Testis (tissue), 2 donors: ENCODE measurements at regions not wholly inside any gene's neighbourhood (a gene's known extent, or its start where the extent isn't known, plus 50 kb on each side); places are given as distances from the start of the nearest gene placed in this dataset.

ENCODE experiments used
- DNase-seq: peaks from one replicate; pipeline ENCODE4 v3.0.0-alpha.2; 2019
- H3K27ac ChIP-seq, 2 donors: fragments of 200-600 bp; sonication (generic); one replicate each; pipeline ENCODE4 v1.5.1; 2019
- H3K27me3 ChIP-seq: fragments of 200-600 bp; sonication (generic); one replicate; pipeline ENCODE4 v1.5.1; 2019
- H3K36me3 ChIP-seq: fragments of 200-600 bp; sonication (generic); one replicate; pipeline ENCODE4 v1.5.1; 2017; ENCODE audit warnings: low read depth; ENCODE audit errors: missing control alignments
- H3K4me1 ChIP-seq: fragments of 200-600 bp; sonication (generic); one replicate; pipeline ENCODE4 v1.5.1; 2019
- H3K4me3 ChIP-seq, 2 donors: fragments of 200-600 bp; sonication (generic); one replicate each; pipeline ENCODE4 v1.5.1; 2017 to 2019
- H3K9me3 ChIP-seq: fragments of 200-600 bp; sonication (generic); one replicate; pipeline ENCODE4 v1.5.1; 2017
- POLR2A ChIP-seq: fragments of 450-650 bp; IDR thresholded peaks from one replicate; pipeline ENCODE4 v1.6.1; 2017; ENCODE audit warnings: antibody characterized with exemption, mild to moderate bottlenecking, moderate library complexity
- WGBS, 2 donors: methylation state at CpG; one replicate each; pipeline ENCODE4 v1.1.5; 2018; 5-methylcytosine and 5-hydroxymethylcytosine counted together
- intact Hi-C: fragments of 100-400 bp; cut with DNase I; formaldehyde crosslinking; loops from one replicate; pipeline ENCODE4 v1.15.1; 2023; ENCODE audit warnings: low total_unique reads
- TF ChIP-seq, protein P1 (sequence below), 3 experiments: fragments of 450-650 bp in 2 of 3; fragments of 200-600 bp in 1 of 3; sonication (generic) in 1 of 3; IDR thresholded peaks; one replicate each; pipeline ENCODE4 v1.5.1; 2016 to 2019; ENCODE audit warnings: antibody characterized with exemption in 3 of 3, mild to moderate bottlenecking in 2 of 3, moderate library complexity in 1 of 3

DNA sequence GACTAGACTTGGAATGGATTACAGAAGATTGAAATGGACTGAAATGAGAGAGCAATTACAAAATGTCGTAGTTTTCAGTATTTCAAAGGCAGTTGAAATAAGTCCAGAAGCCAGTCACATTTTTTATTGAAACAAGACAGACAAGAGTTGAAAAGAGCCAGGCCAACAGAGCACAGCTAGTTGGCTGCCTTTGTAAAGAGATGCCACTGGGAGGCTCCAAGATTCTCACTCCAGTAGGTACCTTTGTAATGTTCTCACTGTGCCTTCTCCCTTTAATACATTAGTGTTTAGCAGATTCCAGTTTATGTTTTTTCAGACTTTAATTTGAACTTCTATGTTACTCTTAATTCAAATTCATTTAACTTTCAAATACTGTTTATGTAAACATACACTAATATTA is 234.8 kb downstream of the DSEL start:
- intact Hi-C loops = no loop called here
- DNase-seq = no peak
- Histone ChIP-seq H3K36me3 (no peaks in the 10 kb centered on the region), H3K4me1 (no peaks in the 10 kb centered on the region), H3K4me3 (no peak overlapping the region), H3K9me3 (no peaks in the 10 kb centered on the region), H3K27ac (no peak overlapping the region), H3K27me3 (no peaks in the 10 kb centered on the region)
- 64 to 71% methylated on average over 1 of the region's 1 CpG for WGBS, 2 donors
- TF ChIP-seq, protein P1, sequence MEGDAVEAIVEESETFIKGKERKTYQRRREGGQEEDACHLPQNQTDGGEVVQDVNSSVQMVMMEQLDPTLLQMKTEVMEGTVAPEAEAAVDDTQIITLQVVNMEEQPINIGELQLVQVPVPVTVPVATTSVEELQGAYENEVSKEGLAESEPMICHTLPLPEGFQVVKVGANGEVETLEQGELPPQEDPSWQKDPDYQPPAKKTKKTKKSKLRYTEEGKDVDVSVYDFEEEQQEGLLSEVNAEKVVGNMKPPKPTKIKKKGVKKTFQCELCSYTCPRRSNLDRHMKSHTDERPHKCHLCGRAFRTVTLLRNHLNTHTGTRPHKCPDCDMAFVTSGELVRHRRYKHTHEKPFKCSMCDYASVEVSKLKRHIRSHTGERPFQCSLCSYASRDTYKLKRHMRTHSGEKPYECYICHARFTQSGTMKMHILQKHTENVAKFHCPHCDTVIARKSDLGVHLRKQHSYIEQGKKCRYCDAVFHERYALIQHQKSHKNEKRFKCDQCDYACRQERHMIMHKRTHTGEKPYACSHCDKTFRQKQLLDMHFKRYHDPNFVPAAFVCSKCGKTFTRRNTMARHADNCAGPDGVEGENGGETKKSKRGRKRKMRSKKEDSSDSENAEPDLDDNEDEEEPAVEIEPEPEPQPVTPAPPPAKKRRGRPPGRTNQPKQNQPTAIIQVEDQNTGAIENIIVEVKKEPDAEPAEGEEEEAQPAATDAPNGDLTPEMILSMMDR (IDR thresholded peaks at IDR 0.05) = no peak
- no peak for TF ChIP-seq POLR2A

- Histone ChIP-seq H3K4me1 (no peaks in the 10 kb centered on the region), H3K36me3 (no peaks in the 10 kb centered on the region), H3K27ac (no peak overlapping the region), H3K9me3 (no peaks in the 10 kb centered on the region), H3K27me3 (no peaks in the 10 kb centered on the region), H3K4me3 (no peak overlapping the region)
- intact Hi-C loops = no loop called here
- DNase-seq = no peak
- TF ChIP-seq, protein P1 (IDR thresholded peaks at IDR 0.05) = no peak
- no peak for TF ChIP-seq POLR2A
- 51 to 75% methylated on average over 5 of the region's 5 CpGs for WGBS, 2 donors
Observed at GRCh38 chr18:67280486-67281242, 235.9 kb downstream of the DSEL start.

DNA sequence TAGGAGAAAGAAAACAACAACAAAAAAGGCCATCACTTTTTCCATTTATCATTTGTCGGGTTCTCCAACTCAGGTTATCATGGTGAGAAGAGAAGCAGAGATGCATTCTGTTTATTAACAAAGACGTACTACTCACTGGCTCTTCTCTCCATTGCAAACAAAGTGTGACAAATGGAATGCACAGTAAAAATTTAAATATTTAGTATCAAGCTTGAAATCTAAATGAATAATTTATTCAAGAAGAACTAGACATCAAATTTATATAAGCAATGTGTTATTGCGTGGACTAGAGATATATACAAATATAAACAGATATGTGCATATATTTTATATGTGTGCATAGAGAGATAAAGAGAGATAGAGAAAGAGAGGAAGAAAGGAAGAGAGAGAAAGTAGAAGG is 236.5 kb downstream of the DSEL start:
- no peaks in the 10 kb centered on the region for H3K36me3 ChIP-seq
- no peak overlapping the region for H3K4me3 ChIP-seq
- DNase-seq = no peak
- intact Hi-C loops = no loop called here
- H3K27ac ChIP-seq = no peak overlapping the region
- no peaks in the 10 kb centered on the region for H3K4me1 ChIP-seq
- WGBS, 2 donors = 52 to 55% methylated on average over 3 of the region's 3 CpGs
- TF ChIP-seq, protein P1 (IDR thresholded peaks at IDR 0.05) = no peak
- no peak for TF ChIP-seq POLR2A
- no peaks in the 10 kb centered on the region for H3K9me3 ChIP-seq
- no peaks in the 10 kb centered on the region for H3K27me3 ChIP-seq

- intact Hi-C loops = no loop called here
- no peak for DNase-seq
- no peak overlapping the region for H3K27ac ChIP-seq
- 86 to 90% methylated on average over 2 of the region's 2 CpGs for WGBS, 2 donors
- H3K4me1 ChIP-seq = no peaks in the 10 kb centered on the region
- TF ChIP-seq, protein P1 (IDR thresholded peaks at IDR 0.05) = no peak
- no peak for TF ChIP-seq POLR2A
- no peak overlapping the region for H3K4me3 ChIP-seq
- H3K36me3 ChIP-seq = no peaks in the 10 kb centered on the region
- no peaks in the 10 kb centered on the region for H3K27me3 ChIP-seq
- no peaks in the 10 kb centered on the region for H3K9me3 ChIP-seq
Observed at GRCh38 chr18:67278984-67279383, 237.5 kb downstream of the DSEL start.

GRCh38 chr18:67276638-67277037 is 239.9 kb downstream of the DSEL start:
- Histone ChIP-seq H3K36me3 (no peaks in the 10 kb centered on the region), H3K4me3 (no peak overlapping the region), H3K4me1 (no peaks in the 10 kb centered on the region), H3K27me3 (no peaks in the 10 kb centered on the region), H3K27ac (no peak overlapping the region), H3K9me3 (no peaks in the 10 kb centered on the region)
- TF ChIP-seq POLR2A = no peak
- TF ChIP-seq, protein P1 (IDR thresholded peaks at IDR 0.05) = no peak
- no peak for DNase-seq
- intact Hi-C loops = no loop called here
- 56 to 61% methylated on average over 4 of the region's 4 CpGs for WGBS, 2 donors
